K562 (cell line): ENCODE measurements at regions not wholly inside any gene's neighbourhood (a gene's known extent, or its start where the extent isn't known, plus 50 kb on each side); places are given as distances from the start of the nearest gene placed in this dataset.

Experiments
- ATAC-seq: fragments of 200-7000 bp; cut with Tn5 transposase; 3 replicates; pipeline ENCODE4 v1.9.1; 2020; ENCODE audit warnings: moderate library complexity
- BruUV-seq: library from RNA; stranded (reverse); fragments of 400-500 nt; replicated peaks from 2 replicates; lab custom pipeline; 2021; lab: Mats Ljungman, UMichigan
- CTCF ChIA-PET: fragments of 300-600 bp; formaldehyde crosslinking; extraction: SDS; loops from one replicate; lab custom pipeline; 2021; ENCODE audit warnings: low intra/inter-chr PET ratio; lab: Yijun Ruan, JAX
- POLR2A ChIA-PET: fragments of 300-600, 350-650 bp; sonication (Branson Sonifier 250); formaldehyde crosslinking; extraction: SDS; loops from one replicate; lab custom pipeline; 2021; ENCODE audit warnings: antibody characterized with exemption, inconsistent platforms; lab: Yijun Ruan, JAX
- DNase-seq, 4 experiments: peaks; one replicate each; pipeline versions ENCODE4 v3.0.0 to v3.0.0-alpha.2; 2011 to 2018; ENCODE audit warnings: low spot score in 3 of 4, mixed read lengths in 3 of 4; ENCODE audit errors: extremely low read depth in 1 of 4
- FAIRE-seq: peaks from 2 replicates; lab custom pipeline; 2011; peaks lifted over from hg19 to GRCh38; lab: Jason Lieb, UNC
- H2AFZ ChIP-seq: 2 replicates; pipeline ENCODE4 v1.6.0; 2011; ENCODE audit warnings: low read depth, low read length, control low read depth, inconsistent platforms
- H3K27ac ChIP-seq: fragments of 200-600 bp; 3 replicates; pipeline ENCODE4 v1.8.0; 2011; ENCODE audit warnings: low read depth, mild to moderate bottlenecking, control low read depth, inconsistent platforms, low read length, moderate library complexity, mixed read lengths; ENCODE audit errors: extremely low read depth
- H3K27me3 ChIP-seq, 2 experiments: fragments of 300-600 bp in 1 of 2; 2 replicates in 1 of 2; 3 replicates in 1 of 2; pipeline versions ENCODE4 v1.6.0 to v1.8.0; 2011; ENCODE audit warnings: inconsistent platforms in 2 of 2, low read length in 2 of 2, mild to moderate bottlenecking in 1 of 2, mixed read lengths in 1 of 2, moderate library complexity in 1 of 2; ENCODE audit not compliant: control insufficient read depth in 2 of 2, insufficient read depth in 2 of 2
- H3K36me3 ChIP-seq: fragments of 300-600 bp; 3 replicates; pipeline ENCODE4 v1.8.0; 2011; ENCODE audit warnings: mild to moderate bottlenecking, low read length, inconsistent platforms; ENCODE audit not compliant: control insufficient read depth, insufficient read depth
- H3K4me1 ChIP-seq, 2 experiments: fragments of 200-600 bp in 1 of 2; replicated peaks in 1 of 2; 2 replicates in 1 of 2; 3 replicates in 1 of 2; pipeline versions ENCODE4 v1.5.1 to v1.8.0; 2011; ENCODE audit warnings: inconsistent platforms in 2 of 2, low read length in 2 of 2, mild to moderate bottlenecking in 1 of 2, mixed read lengths in 1 of 2, moderate library complexity in 1 of 2; ENCODE audit not compliant: control insufficient read depth in 2 of 2, insufficient read depth in 2 of 2
- H3K4me2 ChIP-seq: 2 replicates; pipeline ENCODE4 v1.6.1; 2011; ENCODE audit warnings: low read length, control low read depth, inconsistent platforms, mixed read lengths; ENCODE audit not compliant: insufficient read depth
- H3K4me3 ChIP-seq: fragments of 200-600 bp; sonication (generic), shearing (Covaris generic); 2 replicates; pipeline ENCODE4 v1.5.1; 2016; ENCODE audit warnings: control low read depth, inconsistent platforms
- H3K79me2 ChIP-seq: fragments of 200-600 bp; 3 replicates; pipeline ENCODE4 v1.8.0; 2011; ENCODE audit warnings: low read length, inconsistent platforms; ENCODE audit not compliant: control insufficient read depth, insufficient read depth
- H3K9ac ChIP-seq, 2 experiments: 2 replicates each; pipeline versions ENCODE4 v1.6.0 to v1.6.1; 2011; ENCODE audit warnings: low read depth in 2 of 2, low read length in 2 of 2, control low read depth in 1 of 2, inconsistent platforms in 1 of 2, mild to moderate bottlenecking in 1 of 2, mixed read lengths in 1 of 2; ENCODE audit not compliant: insufficient read depth in 1 of 2
- H3K9me1 ChIP-seq: one replicate; pipeline ENCODE4 v1.6.0; 2011; ENCODE audit warnings: inconsistent platforms, mild to moderate bottlenecking, low read length, moderate library complexity; ENCODE audit not compliant: control insufficient read depth, insufficient read depth
- H3K9me3 ChIP-seq: replicated peaks from 2 replicates; pipeline ENCODE4 v1.5.1; 2011; ENCODE audit warnings: low read depth, low read length, inconsistent platforms; ENCODE audit not compliant: control insufficient read depth, insufficient read depth
- H4K20me1 ChIP-seq: replicated peaks from 2 replicates; pipeline ENCODE4 v1.6.1; 2011; ENCODE audit warnings: low read length, inconsistent platforms, mixed read lengths; ENCODE audit not compliant: control insufficient read depth, insufficient read depth
- BHLHE40 ChIP-seq: IDR thresholded peaks from 2 replicates; pipeline ENCODE4 v1.6.1; 2011; ENCODE audit warnings: low read length, improper control_type of control experiment
- EP400 ChIP-seq: fragments of 450-650 bp; IDR thresholded peaks from 2 replicates; pipeline ENCODE4 v1.6.1; 2017; ENCODE audit warnings: antibody characterized with exemption, mild to moderate bottlenecking, moderate library complexity
- HNRNPK ChIP-seq: fragments of 200-400 bp; formaldehyde crosslinking; IDR thresholded peaks from one replicate; pipeline ENCODE4 v1.6.1; 2018; ENCODE audit warnings: mild to moderate bottlenecking, low read depth, low read length; ENCODE audit not compliant: poor library complexity, severe bottlenecking
- PCBP1 ChIP-seq: fragments of 200-400 bp; formaldehyde crosslinking; IDR thresholded peaks from 2 replicates; pipeline ENCODE4 v1.6.1; 2018; ENCODE audit warnings: mild to moderate bottlenecking, low read depth, low read length; ENCODE audit not compliant: poor library complexity, severe bottlenecking
- SAP30 ChIP-seq: fragments of 200-600 bp; sonication (generic); IDR thresholded peaks from 2 replicates; pipeline ENCODE4 v1.6.1; 2012; ENCODE audit warnings: borderline replicate concordance, low read depth, mild to moderate bottlenecking, moderate library complexity, low read length, control low read depth, inconsistent platforms; ENCODE audit not compliant: insufficient read depth, poor library complexity, severe bottlenecking
- ZSCAN29 ChIP-seq: fragments of 450-650 bp; IDR thresholded peaks from 2 replicates; pipeline ENCODE4 v1.6.1; 2017
- whole genome bisulfite sequencing: fragments of 100-300 bp; shearing (Covaris generic); methylation state at CpG from one replicate; pipeline ENCODE4 v1.1.6; 2016; ENCODE audit warnings: low coverage, mixed read lengths; ENCODE audit not compliant: insufficient coverage; ENCODE audit errors: missing lambda C conversion rate; 5-methylcytosine and 5-hydroxymethylcytosine counted together
- in situ Hi-C: fragments of 300-500 bp; cut with MboI; formaldehyde crosslinking; loops from 4 replicates; pipeline ENCODE4 v1.15.0; 2018; ENCODE audit warnings: inconsistent platforms, mixed read lengths
- intact Hi-C: fragments of 100-400 bp; cut with micrococcal nuclease; formaldehyde crosslinking; loops from 2 replicates; pipeline ENCODE4 v1.14.2; 2022
- TF ChIP-seq, protein P1 (sequence below): fragments of 450-650 bp; IDR thresholded peaks from 2 replicates; pipeline ENCODE4 v1.6.1; 2016; ENCODE audit warnings: missing biosample characterization, missing genetic modification characterization
- TF ChIP-seq, protein P2 (sequence below): fragments of 250-450 bp; sonication (Bioruptor Pico); IDR thresholded peaks from 2 replicates; pipeline ENCODE4 v1.4.0; 2020
- TF ChIP-seq, protein P3 (sequence below): fragments of 250-450 bp; sonication (Bioruptor Pico); IDR thresholded peaks from 2 replicates; pipeline ENCODE4 v1.5.0; 2021
- TF ChIP-seq, protein P4 (sequence below), 2 experiments: fragments of 450-650 bp; IDR thresholded peaks; 2 replicates each; pipeline ENCODE4 v1.6.1; 2018; ENCODE audit warnings: mild to moderate bottlenecking in 2 of 2, low read depth in 1 of 2; ENCODE audit not compliant: partially characterized antibody in 2 of 2

DNA sequence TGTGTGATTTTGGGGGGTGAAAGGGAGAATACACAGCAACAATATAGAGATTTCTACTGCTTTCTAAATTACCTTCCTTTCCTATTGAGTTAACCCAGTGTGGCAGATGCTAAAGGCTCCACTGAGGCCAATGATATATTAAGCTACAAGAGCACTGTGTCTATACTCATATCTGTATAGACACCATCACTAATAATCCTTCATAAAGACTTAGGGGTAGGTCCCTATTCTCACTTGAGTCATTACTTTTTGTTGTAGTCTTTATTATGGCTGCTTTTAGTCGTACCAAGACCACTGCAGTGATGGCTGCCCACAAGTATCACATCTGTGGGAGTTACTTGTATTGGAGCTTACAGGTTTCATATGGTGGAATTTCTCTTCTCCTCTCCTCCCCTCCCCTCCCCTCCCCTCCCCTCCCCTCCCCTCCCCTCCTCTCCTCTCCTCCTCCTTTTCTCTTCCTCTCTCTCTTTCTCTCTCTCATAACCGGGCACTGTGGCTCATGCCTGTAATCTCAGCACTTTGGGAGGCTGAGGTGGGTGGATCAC is 637.6 kb downstream of the ADCYAP1 start:
- intact Hi-C loops (no loop called here), in situ Hi-C loops (no loop called here)
- no peaks in the 10 kb centered on the region for H3K27me3 ChIP-seq
- H4K20me1 ChIP-seq = no peaks in the 10 kb centered on the region
- no peaks in the 10 kb centered on the region for H3K79me2 ChIP-seq
- no peak overlapping the region for H2AFZ ChIP-seq
- no peak for ATAC-seq
- POLR2A ChIA-PET = interaction anchor here (1.0 kb wide), 1 partner anchor 22 kb away, joined by 3 read pairs; no protein-coding TSS in a partner anchor
- no peak for FAIRE-seq
- no peaks in the 10 kb centered on the region for H3K36me3 ChIP-seq
- no peak overlapping the region for H3K27ac ChIP-seq
- DNase-seq = no peak
- no TSS peak for BruUV-seq
- H3K4me2 ChIP-seq = no peak overlapping the region
- H3K4me1 ChIP-seq = no peaks in the 10 kb centered on the region
- H3K9me1 ChIP-seq = no peaks in the 10 kb centered on the region
- no peak overlapping the region for H3K4me3 ChIP-seq
- CTCF ChIA-PET = no interaction called here
- no peak overlapping the region for H3K9ac ChIP-seq
- 35% methylated on average over 2 of the region's 2 CpGs for WGBS
- no peaks in the 10 kb centered on the region for H3K9me3 ChIP-seq
- TF ChIP-seq HNRNPK = peak; percentile 66
- TF ChIP-seq, protein P1, sequence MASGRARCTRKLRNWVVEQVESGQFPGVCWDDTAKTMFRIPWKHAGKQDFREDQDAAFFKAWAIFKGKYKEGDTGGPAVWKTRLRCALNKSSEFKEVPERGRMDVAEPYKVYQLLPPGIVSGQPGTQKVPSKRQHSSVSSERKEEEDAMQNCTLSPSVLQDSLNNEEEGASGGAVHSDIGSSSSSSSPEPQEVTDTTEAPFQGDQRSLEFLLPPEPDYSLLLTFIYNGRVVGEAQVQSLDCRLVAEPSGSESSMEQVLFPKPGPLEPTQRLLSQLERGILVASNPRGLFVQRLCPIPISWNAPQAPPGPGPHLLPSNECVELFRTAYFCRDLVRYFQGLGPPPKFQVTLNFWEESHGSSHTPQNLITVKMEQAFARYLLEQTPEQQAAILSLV (tag) = no peak
- TF ChIP-seq SAP30 = no peak
- TF ChIP-seq, protein P2, sequence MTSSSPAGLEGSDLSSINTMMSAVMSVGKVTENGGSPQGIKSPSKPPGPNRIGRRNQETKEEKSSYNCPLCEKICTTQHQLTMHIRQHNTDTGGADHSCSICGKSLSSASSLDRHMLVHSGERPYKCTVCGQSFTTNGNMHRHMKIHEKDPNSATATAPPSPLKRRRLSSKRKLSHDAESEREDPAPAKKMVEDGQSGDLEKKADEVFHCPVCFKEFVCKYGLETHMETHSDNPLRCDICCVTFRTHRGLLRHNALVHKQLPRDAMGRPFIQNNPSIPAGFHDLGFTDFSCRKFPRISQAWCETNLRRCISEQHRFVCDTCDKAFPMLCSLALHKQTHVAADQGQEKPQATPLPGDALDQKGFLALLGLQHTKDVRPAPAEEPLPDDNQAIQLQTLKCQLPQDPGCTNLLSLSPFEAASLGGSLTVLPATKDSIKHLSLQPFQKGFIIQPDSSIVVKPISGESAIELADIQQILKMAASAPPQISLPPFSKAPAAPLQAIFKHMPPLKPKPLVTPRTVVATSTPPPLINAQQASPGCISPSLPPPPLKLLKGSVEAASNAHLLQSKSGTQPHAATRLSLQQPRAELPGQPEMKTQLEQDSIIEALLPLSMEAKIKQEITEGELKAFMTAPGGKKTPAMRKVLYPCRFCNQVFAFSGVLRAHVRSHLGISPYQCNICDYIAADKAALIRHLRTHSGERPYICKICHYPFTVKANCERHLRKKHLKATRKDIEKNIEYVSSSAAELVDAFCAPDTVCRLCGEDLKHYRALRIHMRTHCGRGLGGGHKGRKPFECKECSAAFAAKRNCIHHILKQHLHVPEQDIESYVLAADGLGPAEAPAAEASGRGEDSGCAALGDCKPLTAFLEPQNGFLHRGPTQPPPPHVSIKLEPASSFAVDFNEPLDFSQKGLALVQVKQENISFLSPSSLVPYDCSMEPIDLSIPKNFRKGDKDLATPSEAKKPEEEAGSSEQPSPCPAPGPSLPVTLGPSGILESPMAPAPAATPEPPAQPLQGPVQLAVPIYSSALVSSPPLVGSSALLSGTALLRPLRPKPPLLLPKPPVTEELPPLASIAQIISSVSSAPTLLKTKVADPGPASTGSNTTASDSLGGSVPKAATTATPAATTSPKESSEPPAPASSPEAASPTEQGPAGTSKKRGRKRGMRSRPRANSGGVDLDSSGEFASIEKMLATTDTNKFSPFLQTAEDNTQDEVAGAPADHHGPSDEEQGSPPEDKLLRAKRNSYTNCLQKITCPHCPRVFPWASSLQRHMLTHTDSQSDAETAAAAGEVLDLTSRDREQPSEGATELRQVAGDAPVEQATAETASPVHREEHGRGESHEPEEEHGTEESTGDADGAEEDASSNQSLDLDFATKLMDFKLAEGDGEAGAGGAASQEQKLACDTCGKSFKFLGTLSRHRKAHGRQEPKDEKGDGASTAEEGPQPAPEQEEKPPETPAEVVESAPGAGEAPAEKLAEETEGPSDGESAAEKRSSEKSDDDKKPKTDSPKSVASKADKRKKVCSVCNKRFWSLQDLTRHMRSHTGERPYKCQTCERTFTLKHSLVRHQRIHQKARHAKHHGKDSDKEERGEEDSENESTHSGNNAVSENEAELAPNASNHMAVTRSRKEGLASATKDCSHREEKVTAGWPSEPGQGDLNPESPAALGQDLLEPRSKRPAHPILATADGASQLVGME = no peak
- TF ChIP-seq PCBP1 = peak; percentile 89
- no peak for TF ChIP-seq EP400
- TF ChIP-seq ZSCAN29 = no peak
- TF ChIP-seq, protein P3, sequence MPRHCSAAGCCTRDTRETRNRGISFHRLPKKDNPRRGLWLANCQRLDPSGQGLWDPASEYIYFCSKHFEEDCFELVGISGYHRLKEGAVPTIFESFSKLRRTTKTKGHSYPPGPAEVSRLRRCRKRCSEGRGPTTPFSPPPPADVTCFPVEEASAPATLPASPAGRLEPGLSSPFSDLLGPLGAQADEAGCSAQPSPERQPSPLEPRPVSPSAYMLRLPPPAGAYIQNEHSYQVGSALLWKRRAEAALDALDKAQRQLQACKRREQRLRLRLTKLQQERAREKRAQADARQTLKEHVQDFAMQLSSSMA (CRISPR knock-in tag) = no peak
- TF ChIP-seq BHLHE40 = no peak
- TF ChIP-seq, protein P4, sequence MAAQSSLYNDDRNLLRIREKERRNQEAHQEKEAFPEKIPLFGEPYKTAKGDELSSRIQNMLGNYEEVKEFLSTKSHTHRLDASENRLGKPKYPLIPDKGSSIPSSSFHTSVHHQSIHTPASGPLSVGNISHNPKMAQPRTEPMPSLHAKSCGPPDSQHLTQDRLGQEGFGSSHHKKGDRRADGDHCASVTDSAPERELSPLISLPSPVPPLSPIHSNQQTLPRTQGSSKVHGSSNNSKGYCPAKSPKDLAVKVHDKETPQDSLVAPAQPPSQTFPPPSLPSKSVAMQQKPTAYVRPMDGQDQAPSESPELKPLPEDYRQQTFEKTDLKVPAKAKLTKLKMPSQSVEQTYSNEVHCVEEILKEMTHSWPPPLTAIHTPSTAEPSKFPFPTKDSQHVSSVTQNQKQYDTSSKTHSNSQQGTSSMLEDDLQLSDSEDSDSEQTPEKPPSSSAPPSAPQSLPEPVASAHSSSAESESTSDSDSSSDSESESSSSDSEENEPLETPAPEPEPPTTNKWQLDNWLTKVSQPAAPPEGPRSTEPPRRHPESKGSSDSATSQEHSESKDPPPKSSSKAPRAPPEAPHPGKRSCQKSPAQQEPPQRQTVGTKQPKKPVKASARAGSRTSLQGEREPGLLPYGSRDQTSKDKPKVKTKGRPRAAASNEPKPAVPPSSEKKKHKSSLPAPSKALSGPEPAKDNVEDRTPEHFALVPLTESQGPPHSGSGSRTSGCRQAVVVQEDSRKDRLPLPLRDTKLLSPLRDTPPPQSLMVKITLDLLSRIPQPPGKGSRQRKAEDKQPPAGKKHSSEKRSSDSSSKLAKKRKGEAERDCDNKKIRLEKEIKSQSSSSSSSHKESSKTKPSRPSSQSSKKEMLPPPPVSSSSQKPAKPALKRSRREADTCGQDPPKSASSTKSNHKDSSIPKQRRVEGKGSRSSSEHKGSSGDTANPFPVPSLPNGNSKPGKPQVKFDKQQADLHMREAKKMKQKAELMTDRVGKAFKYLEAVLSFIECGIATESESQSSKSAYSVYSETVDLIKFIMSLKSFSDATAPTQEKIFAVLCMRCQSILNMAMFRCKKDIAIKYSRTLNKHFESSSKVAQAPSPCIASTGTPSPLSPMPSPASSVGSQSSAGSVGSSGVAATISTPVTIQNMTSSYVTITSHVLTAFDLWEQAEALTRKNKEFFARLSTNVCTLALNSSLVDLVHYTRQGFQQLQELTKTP (IDR thresholded peaks at IDR 0.05; ENCODE audit: low read depth in 1 of 2, partially characterized antibody in 2 of 2) = no peak
